Astrocyte (in vitro differentiated cells and primary cell): ENCODE measurements at regions not wholly inside any gene's neighbourhood (a gene's known extent, or its start where the extent isn't known, plus 50 kb on each side); places are given as distances from the start of the nearest gene placed in this dataset.

ENCODE experiments used
- DNase-seq: peaks from one replicate; pipeline ENCODE4 v3.0.0-alpha.2; 2010; ENCODE audit warnings: low read depth
- FAIRE-seq: peaks from 2 replicates; lab custom pipeline; 2011; peaks lifted over from hg19 to GRCh38; lab: Jason Lieb, UNC
- H2AFZ ChIP-seq: 2 replicates; pipeline ENCODE4 v1.6.0; 2012; ENCODE audit warnings: low read depth, low read length, inconsistent platforms
- H3K27ac ChIP-seq: 2 replicates; pipeline ENCODE4 v1.5.1; 2011; ENCODE audit warnings: low read depth, low read length, inconsistent platforms
- H3K27me3 ChIP-seq: 2 replicates; pipeline ENCODE4 v1.6.0; 2011; ENCODE audit warnings: low read length, inconsistent platforms; ENCODE audit not compliant: insufficient read depth
- H3K36me3 ChIP-seq: 2 replicates; pipeline ENCODE4 v1.5.1; 2011; ENCODE audit warnings: low read length, inconsistent platforms; ENCODE audit not compliant: insufficient read depth
- H3K4me1 ChIP-seq: 2 replicates; pipeline ENCODE4 v1.5.1; 2011; ENCODE audit warnings: low read length, inconsistent platforms; ENCODE audit not compliant: insufficient read depth
- H3K4me2 ChIP-seq: 2 replicates; pipeline ENCODE4 v1.6.0; 2012; ENCODE audit warnings: low read length, inconsistent platforms
- H3K4me3 ChIP-seq: 2 replicates; pipeline ENCODE4 v1.5.1; 2011; ENCODE audit warnings: low read depth, mild to moderate bottlenecking, low read length, inconsistent platforms; ENCODE audit not compliant: insufficient read depth
- H3K79me2 ChIP-seq: 2 replicates; pipeline ENCODE4 v1.6.0; 2012; ENCODE audit warnings: mild to moderate bottlenecking, low read length, inconsistent platforms; ENCODE audit not compliant: insufficient read depth
- H3K9ac ChIP-seq: 2 replicates; pipeline ENCODE4 v1.6.0; 2012; ENCODE audit warnings: mild to moderate bottlenecking, low read length, inconsistent platforms
- H3K9me3 ChIP-seq: 2 replicates; pipeline ENCODE4 v1.5.1; 2012; ENCODE audit warnings: low read depth, mild to moderate bottlenecking, low read length, inconsistent platforms; ENCODE audit not compliant: insufficient read depth
- H4K20me1 ChIP-seq: 2 replicates; pipeline ENCODE4 v1.6.0; 2012; ENCODE audit warnings: low read length, inconsistent platforms; ENCODE audit not compliant: insufficient read depth
- H3K27ac Mint-ChIP-seq: one replicate; pipeline ENCODE4 v1.8.0; 2021; ENCODE audit warnings: mild to moderate bottlenecking, mixed read lengths; ENCODE audit not compliant: unreplicated experiment
- H3K27me3 Mint-ChIP-seq: one replicate; pipeline ENCODE4 v1.8.0; 2021; ENCODE audit warnings: low read depth, mixed read lengths; ENCODE audit not compliant: unreplicated experiment
- H3K36me3 Mint-ChIP-seq: one replicate; pipeline ENCODE4 v1.8.0; 2021; ENCODE audit warnings: low read depth, mixed read lengths; ENCODE audit not compliant: unreplicated experiment
- H3K4me1 Mint-ChIP-seq: one replicate; pipeline ENCODE4 v1.8.0; 2021; ENCODE audit warnings: low read depth, mixed read lengths; ENCODE audit not compliant: unreplicated experiment
- H3K4me3 Mint-ChIP-seq: one replicate; pipeline ENCODE4 v1.8.0; 2021; ENCODE audit warnings: mild to moderate bottlenecking, moderate library complexity, mixed read lengths; ENCODE audit not compliant: unreplicated experiment
- H3K9me3 Mint-ChIP-seq: one replicate; pipeline ENCODE4 v1.8.0; 2021; ENCODE audit warnings: mild to moderate bottlenecking, mixed read lengths; ENCODE audit not compliant: unreplicated experiment
- EZH2 ChIP-seq: IDR thresholded peaks from 2 replicates; pipeline ENCODE4 v1.6.1; 2012; ENCODE audit warnings: mild to moderate bottlenecking, low read length, inconsistent platforms; ENCODE audit not compliant: insufficient read depth
- TF ChIP-seq, protein P1 (sequence below): IDR thresholded peaks from 2 replicates; pipeline ENCODE4 v1.5.1; 2011; ENCODE audit warnings: low read depth, mild to moderate bottlenecking, inconsistent platforms, low read length, moderate library complexity; ENCODE audit not compliant: insufficient read depth

DNA sequence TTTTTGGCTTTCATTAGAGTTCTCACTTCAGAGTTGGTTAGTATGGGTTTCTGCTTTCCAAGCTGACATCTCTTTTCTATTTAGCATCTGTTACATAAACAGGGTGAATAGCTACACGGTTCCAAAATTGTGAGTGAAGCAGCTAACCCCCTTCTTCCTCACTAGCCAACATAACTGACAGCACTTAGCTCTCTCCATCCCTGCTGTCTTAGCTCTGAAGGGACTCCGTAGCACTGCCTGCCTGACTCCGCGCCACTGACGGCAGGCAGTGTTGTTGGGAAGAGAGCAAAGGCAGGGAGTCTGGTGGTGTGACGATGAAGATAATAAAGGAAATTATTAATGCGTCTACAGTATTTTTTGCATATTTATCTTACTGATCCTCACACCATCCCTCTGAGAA lies 247.0 kb downstream of the PTBP2 start:
- H3K9ac ChIP-seq = no peak overlapping the region
- FAIRE-seq (no peak), DNase-seq (no peak)
- H3K9me3 ChIP-seq = no peaks in the 10 kb centered on the region
- H3K27ac ChIP-seq = no peak overlapping the region
- no peaks in the 10 kb centered on the region for H3K27me3 ChIP-seq
- no peak overlapping the region for H3K4me3 ChIP-seq
- no peak overlapping the region for H3K4me3 Mint-ChIP-seq
- H3K4me2 ChIP-seq = peak overlapping the region; percentile 14
- H3K9me3 Mint-ChIP-seq = peaks cover 3% of the 10 kb centered on the region
- no peaks in the 10 kb centered on the region for H3K36me3 Mint-ChIP-seq
- H3K79me2 ChIP-seq = no peaks in the 10 kb centered on the region
- H2AFZ ChIP-seq = peak overlapping the region; percentile 57
- TF ChIP-seq, protein P1, sequence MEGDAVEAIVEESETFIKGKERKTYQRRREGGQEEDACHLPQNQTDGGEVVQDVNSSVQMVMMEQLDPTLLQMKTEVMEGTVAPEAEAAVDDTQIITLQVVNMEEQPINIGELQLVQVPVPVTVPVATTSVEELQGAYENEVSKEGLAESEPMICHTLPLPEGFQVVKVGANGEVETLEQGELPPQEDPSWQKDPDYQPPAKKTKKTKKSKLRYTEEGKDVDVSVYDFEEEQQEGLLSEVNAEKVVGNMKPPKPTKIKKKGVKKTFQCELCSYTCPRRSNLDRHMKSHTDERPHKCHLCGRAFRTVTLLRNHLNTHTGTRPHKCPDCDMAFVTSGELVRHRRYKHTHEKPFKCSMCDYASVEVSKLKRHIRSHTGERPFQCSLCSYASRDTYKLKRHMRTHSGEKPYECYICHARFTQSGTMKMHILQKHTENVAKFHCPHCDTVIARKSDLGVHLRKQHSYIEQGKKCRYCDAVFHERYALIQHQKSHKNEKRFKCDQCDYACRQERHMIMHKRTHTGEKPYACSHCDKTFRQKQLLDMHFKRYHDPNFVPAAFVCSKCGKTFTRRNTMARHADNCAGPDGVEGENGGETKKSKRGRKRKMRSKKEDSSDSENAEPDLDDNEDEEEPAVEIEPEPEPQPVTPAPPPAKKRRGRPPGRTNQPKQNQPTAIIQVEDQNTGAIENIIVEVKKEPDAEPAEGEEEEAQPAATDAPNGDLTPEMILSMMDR = no peak
- no peak for TF ChIP-seq EZH2
- H3K4me1 Mint-ChIP-seq = peaks cover 2% of the 10 kb centered on the region
- no peak overlapping the region for H3K27ac Mint-ChIP-seq
- no peaks in the 10 kb centered on the region for H3K27me3 Mint-ChIP-seq
- H4K20me1 ChIP-seq = no peaks in the 10 kb centered on the region
- no peaks in the 10 kb centered on the region for H3K36me3 ChIP-seq
- peaks cover 3% of the 10 kb centered on the region for H3K4me1 ChIP-seq

DNA sequence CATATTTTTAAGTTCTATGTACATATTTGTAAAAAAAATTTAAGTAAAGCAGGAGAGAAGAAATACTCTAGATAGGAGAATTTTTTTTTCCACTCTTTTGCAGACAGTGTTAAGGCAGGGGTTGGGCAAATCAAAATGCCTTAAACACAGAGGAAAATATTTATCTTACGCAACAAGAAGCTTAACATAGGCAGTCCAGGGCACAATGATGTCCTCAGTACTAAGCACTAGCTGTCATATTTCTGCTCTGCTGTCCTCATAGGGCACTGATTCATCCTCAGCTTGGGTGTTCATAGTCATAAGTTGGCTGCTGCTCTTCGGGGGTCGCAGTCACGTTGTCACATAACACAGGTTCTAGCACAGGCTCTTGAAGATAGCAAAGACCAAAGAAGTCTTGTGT lies 247.4 kb downstream of the PTBP2 start:
- H3K27ac ChIP-seq = no peak overlapping the region

DNA sequence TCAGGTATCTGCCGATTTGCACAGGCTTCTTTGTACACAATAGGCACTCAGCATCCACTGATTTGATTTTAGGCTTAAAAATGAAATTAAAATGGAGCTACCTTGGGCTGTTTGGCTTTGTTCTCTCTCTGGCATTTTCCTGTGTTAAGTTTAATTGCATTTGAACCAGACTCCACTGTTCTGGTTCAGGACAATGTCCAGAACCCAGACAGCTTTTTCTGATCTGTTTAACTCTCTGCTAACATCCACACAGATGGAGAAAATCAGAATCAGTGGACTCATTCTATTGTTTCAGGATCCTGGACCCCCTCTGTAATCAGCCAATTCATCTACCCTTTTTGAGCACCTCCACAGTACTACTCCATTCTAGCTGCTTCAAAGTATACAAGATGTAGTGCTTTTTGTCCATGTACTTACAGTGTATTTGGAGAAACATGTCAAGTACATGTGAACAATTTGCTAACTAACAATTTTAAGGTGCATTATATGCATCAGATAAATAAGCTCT lies 248.1 kb downstream of the PTBP2 start:
- H3K4me1 Mint-ChIP-seq = peaks cover 2% of the 10 kb centered on the region
- peaks cover 4% of the 10 kb centered on the region for H3K4me1 ChIP-seq
- H3K79me2 ChIP-seq = no peaks in the 10 kb centered on the region
- H3K27me3 Mint-ChIP-seq = no peaks in the 10 kb centered on the region
- no peak for TF ChIP-seq EZH2
- TF ChIP-seq, protein P1 = no peak
- H3K4me2 ChIP-seq = no peak overlapping the region
- no peaks in the 10 kb centered on the region for H3K27me3 ChIP-seq
- FAIRE-seq (no peak), DNase-seq (no peak)
- no peaks in the 10 kb centered on the region for H4K20me1 ChIP-seq
- H3K27ac Mint-ChIP-seq = no peak overlapping the region
- H3K4me3 ChIP-seq = no peak overlapping the region
- H2AFZ ChIP-seq = no peak overlapping the region
- H3K9me3 Mint-ChIP-seq = peaks cover 3% of the 10 kb centered on the region
- H3K4me3 Mint-ChIP-seq = no peak overlapping the region
- H3K36me3 ChIP-seq = no peaks in the 10 kb centered on the region
- H3K9ac ChIP-seq = no peak overlapping the region
- no peak overlapping the region for H3K27ac ChIP-seq
- no peaks in the 10 kb centered on the region for H3K9me3 ChIP-seq
- no peaks in the 10 kb centered on the region for H3K36me3 Mint-ChIP-seq

More for the DNA sequence above, 247.4 kb downstream of the PTBP2 start:
- Histone ChIP-seq H3K4me1 (peaks cover 4% of the 10 kb centered on the region), H3K36me3 (no peaks in the 10 kb centered on the region), H2AFZ (no peak overlapping the region), H3K9me3 (no peaks in the 10 kb centered on the region), H3K9ac (no peak overlapping the region), H3K27me3 (no peaks in the 10 kb centered on the region), H3K79me2 (no peaks in the 10 kb centered on the region), H3K4me3 (no peak overlapping the region), H4K20me1 (no peaks in the 10 kb centered on the region), H3K4me2 (no peak overlapping the region)
- Mint-ChIP-seq H3K27ac (no peak overlapping the region), H3K36me3 (no peaks in the 10 kb centered on the region), H3K9me3 (peaks cover 3% of the 10 kb centered on the region), H3K4me1 (peaks cover 2% of the 10 kb centered on the region), H3K4me3 (no peak overlapping the region), H3K27me3 (no peaks in the 10 kb centered on the region)
- no peak for FAIRE-seq
- no peak for DNase-seq
- TF ChIP-seq EZH2 = no peak
- TF ChIP-seq, protein P1 = no peak
